GM23338 (cell line): ENCODE measurements at regions not wholly inside any gene's neighbourhood (a gene's known extent, or its start where the extent isn't known, plus 50 kb on each side); places are given as distances from the start of the nearest gene placed in this dataset.

ENCODE experiments used
- CREB1 ChIP-seq: fragments of 250-450 bp; sonication (Bioruptor Pico); IDR thresholded peaks from 2 replicates; pipeline ENCODE4 v1.5.0; 2020; ENCODE audit warnings: low read depth, mild to moderate bottlenecking, moderate library complexity
- CTCF ChIP-seq, 2 experiments: fragments of 200-600 bp in 1 of 2; sonication (generic) in 1 of 2; conservative IDR thresholded peaks; 2 replicates each; pipeline versions ENCODE4 v1.5.1 to v1.6.1; 2016 to 2017; ENCODE audit warnings: antibody characterized with exemption in 2 of 2, low read depth in 2 of 2, mild to moderate bottlenecking in 2 of 2, moderate library complexity in 1 of 2
- EZH2 ChIP-seq: fragments of 200-600 bp; sonication (generic); IDR thresholded peaks from one replicate; pipeline ENCODE4 v1.8.0; 2017; ENCODE audit warnings: antibody characterized with exemption, mild to moderate bottlenecking, low read depth; ENCODE audit not compliant: unreplicated experiment
- EZH2phosphoT487 ChIP-seq: fragments of 200-600 bp; sonication (generic); IDR thresholded peaks from one replicate; pipeline ENCODE4 v1.8.1; 2018; ENCODE audit warnings: antibody characterized with exemption; ENCODE audit not compliant: unreplicated experiment
- NANOG ChIP-seq: IDR thresholded peaks from 2 replicates; pipeline ENCODE4 v1.6.1; 2016; ENCODE audit warnings: antibody characterized with exemption, borderline replicate concordance
- POLR2AphosphoS5 ChIP-seq: IDR thresholded peaks from 2 replicates; pipeline ENCODE4 v1.6.1; 2016; ENCODE audit warnings: antibody characterized with exemption, low read depth
- REST ChIP-seq: IDR thresholded peaks from one replicate; pipeline ENCODE4 v1.6.1; 2018; ENCODE audit warnings: antibody characterized with exemption; ENCODE audit not compliant: unreplicated experiment
- ZNF114 ChIP-seq: fragments of 250-450 bp; sonication (Bioruptor Pico); IDR thresholded peaks from 2 replicates; pipeline ENCODE4 v1.5.0; 2020; ENCODE audit warnings: mild to moderate bottlenecking, moderate library complexity
- ZNF331 ChIP-seq: fragments of 250-450 bp; sonication (Bioruptor Pico); IDR thresholded peaks from 2 replicates; pipeline ENCODE4 v1.5.0; 2020; ENCODE audit warnings: low read depth, mild to moderate bottlenecking, moderate library complexity

- TF ChIP-seq CTCF (conservative IDR thresholded peaks at IDR 0.05; ENCODE audit: low read depth in 2 of 2) = no peak
- TF ChIP-seq REST = no peak
- no peak for TF ChIP-seq EZH2phosphoT487
- TF ChIP-seq POLR2AphosphoS5 = no peak
- no peak for TF ChIP-seq EZH2
- TF ChIP-seq ZNF114 (CRISPR knock-in tag) = no peak
- TF ChIP-seq CREB1 (CRISPR knock-in tag) = no peak
- TF ChIP-seq ZNF331 (CRISPR knock-in tag) = no peak
- TF ChIP-seq NANOG = no peak
Measured at GRCh38 chr12:31783556-31783955, 54.7 kb upstream of the AMN1 start.
